H1 (cell line): ENCODE measurements at regions not wholly inside any gene's neighbourhood (a gene's known extent, or its start where the extent isn't known, plus 50 kb on each side); places are given as distances from the start of the nearest gene placed in this dataset.

ENCODE experiments used
- KDM1A ChIP-seq: fragments of 200-600, 300-600 bp; sonication (generic); IDR thresholded peaks from 2 replicates; pipeline ENCODE4 v1.7.1; 2016; ENCODE audit warnings: mild to moderate bottlenecking, low read length, borderline replicate concordance
- RNF2 ChIP-seq: fragments of 200-900, 300-1000 bp; sonication (generic); IDR thresholded peaks from 2 replicates; pipeline ENCODE4 v1.7.1; 2016; ENCODE audit warnings: borderline replicate concordance, low read depth, mild to moderate bottlenecking, antibody characterized with exemption, low read length; ENCODE audit not compliant: poor library complexity, severe bottlenecking; ENCODE audit errors: missing control alignments

- TF ChIP-seq KDM1A (no peak), RNF2 (no peak)
Observed at GRCh38 chr15:69637818-69638217, 185.2 kb downstream of the RPLP1 start (continued).
